RWPE1 (cell line): ENCODE measurements at regions not wholly inside any gene's neighbourhood (a gene's known extent, or its start where the extent isn't known, plus 50 kb on each side); places are given as distances from the start of the nearest gene placed in this dataset.

Source experiments
- CTCF ChIA-PET: fragments of 350-600 bp; sonication (Branson Sonifier 250); formaldehyde crosslinking; extraction: SDS; loops from one replicate; lab custom pipeline; 2021; lab: Yijun Ruan, JAX
- POLR2A ChIA-PET: fragments of 400-600 bp; formaldehyde crosslinking; extraction: SDS; loops from one replicate; lab custom pipeline; 2020; ENCODE audit warnings: antibody characterized with exemption; ENCODE audit not compliant: low non-redundant PET; lab: Yijun Ruan, JAX
- DNase-seq: peaks from one replicate; pipeline ENCODE4 v3.0.0; 2012; ENCODE audit warnings: low spot score
- H3K27ac ChIP-seq: fragments of 450-650 bp; 2 replicates; pipeline ENCODE4 v1.5.1; 2017
- CTCF ChIP-seq: fragments of 450-650 bp; conservative IDR thresholded peaks from 2 replicates; pipeline ENCODE4 v1.5.1; 2017; ENCODE audit warnings: low read depth, mild to moderate bottlenecking

- TF ChIP-seq CTCF = no peak
- no peak for DNase-seq
- H3K27ac ChIP-seq = no peak overlapping the region
- POLR2A ChIA-PET = no interaction called here
- CTCF ChIA-PET = no interaction called here
Observed at GRCh38 chr1:239647964-239648632, 261.7 kb downstream of the CHRM3 start.

- no peak for DNase-seq
- CTCF ChIA-PET = no interaction called here
- H3K27ac ChIP-seq = no peak overlapping the region
- TF ChIP-seq CTCF = no peak
- POLR2A ChIA-PET = no interaction called here
Observed at GRCh38 chr1:239655023-239655422, 268.7 kb downstream of the CHRM3 start.

- H3K27ac ChIP-seq = no peak overlapping the region
- TF ChIP-seq CTCF = no peak
- POLR2A ChIA-PET = no interaction called here
- CTCF ChIA-PET = no interaction called here
- DNase-seq = no peak
Observed at GRCh38 chr1:239657291-239657690, 270.9 kb downstream of the CHRM3 start.

- ChIA-PET POLR2A (no interaction called here), CTCF (interaction anchor here (0.6 kb wide), 1 partner anchor 337 kb away, joined by 3 read pairs; no protein-coding TSS in a partner anchor)
Observed at GRCh38 chr1:239662950-239663349, 276.6 kb downstream of the CHRM3 start.

GRCh38 chr1:239672256-239672655 lies 285.9 kb downstream of the CHRM3 start:
- no peak for DNase-seq
- no peak overlapping the region for H3K27ac ChIP-seq
- POLR2A ChIA-PET = no interaction called here
- no peak for TF ChIP-seq CTCF
- CTCF ChIA-PET = no interaction called here

More at GRCh38 chr1:239662950-239663349, 276.6 kb downstream of the CHRM3 start:
- no peak overlapping the region for H3K27ac ChIP-seq
- TF ChIP-seq CTCF = no peak
- DNase-seq = no peak

GRCh38 chr1:239675735-239676134 lies 289.4 kb downstream of the CHRM3 start:
- DNase-seq = no peak
- ChIA-PET POLR2A (no interaction called here), CTCF (interaction anchor here (0.7 kb wide), 1 partner anchor 74 kb away, joined by 3 read pairs; no protein-coding TSS in a partner anchor)
- TF ChIP-seq CTCF = no peak
- no peak overlapping the region for H3K27ac ChIP-seq
